RPMI8226 (cell line): ENCODE measurements at regions not wholly inside any gene's neighbourhood (a gene's known extent, or its start where the extent isn't known, plus 50 kb on each side); places are given as distances from the start of the nearest gene placed in this dataset.

Source experiments
- DNase-seq: peaks from one replicate; pipeline ENCODE4 v3.0.0-alpha.2; 2015

- no peak for DNase-seq
These were observed 383.9 kb downstream of the TGFB2 start for GRCh38 chr1:218728898-218729565.

GRCh38 chr1:218735436-218736032 is 390.4 kb downstream of the TGFB2 start:
- no peak for DNase-seq

DNA sequence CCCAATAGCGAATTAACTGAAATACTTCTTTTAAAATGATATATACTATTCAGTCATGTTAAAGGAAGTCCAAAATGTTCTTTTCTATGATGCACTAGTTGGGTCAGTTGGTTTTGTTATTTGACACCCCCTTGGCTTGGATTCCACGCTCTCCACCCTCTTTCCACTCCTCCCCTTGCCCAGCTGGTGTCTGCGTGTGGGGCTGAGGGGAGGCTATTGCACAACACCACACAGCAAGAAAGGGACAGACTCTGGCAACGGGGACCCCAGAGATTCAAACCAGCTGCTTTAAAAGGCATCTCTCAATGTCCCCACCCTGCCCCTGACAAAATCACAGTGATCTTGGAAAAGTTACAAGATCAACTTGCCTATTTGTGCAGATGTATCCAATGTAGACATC is 394.3 kb downstream of the TGFB2 start:
- no peak for DNase-seq

- no peak for DNase-seq
These were observed 396.7 kb downstream of the TGFB2 start for GRCh38 chr1:218741852-218742251.

DNA sequence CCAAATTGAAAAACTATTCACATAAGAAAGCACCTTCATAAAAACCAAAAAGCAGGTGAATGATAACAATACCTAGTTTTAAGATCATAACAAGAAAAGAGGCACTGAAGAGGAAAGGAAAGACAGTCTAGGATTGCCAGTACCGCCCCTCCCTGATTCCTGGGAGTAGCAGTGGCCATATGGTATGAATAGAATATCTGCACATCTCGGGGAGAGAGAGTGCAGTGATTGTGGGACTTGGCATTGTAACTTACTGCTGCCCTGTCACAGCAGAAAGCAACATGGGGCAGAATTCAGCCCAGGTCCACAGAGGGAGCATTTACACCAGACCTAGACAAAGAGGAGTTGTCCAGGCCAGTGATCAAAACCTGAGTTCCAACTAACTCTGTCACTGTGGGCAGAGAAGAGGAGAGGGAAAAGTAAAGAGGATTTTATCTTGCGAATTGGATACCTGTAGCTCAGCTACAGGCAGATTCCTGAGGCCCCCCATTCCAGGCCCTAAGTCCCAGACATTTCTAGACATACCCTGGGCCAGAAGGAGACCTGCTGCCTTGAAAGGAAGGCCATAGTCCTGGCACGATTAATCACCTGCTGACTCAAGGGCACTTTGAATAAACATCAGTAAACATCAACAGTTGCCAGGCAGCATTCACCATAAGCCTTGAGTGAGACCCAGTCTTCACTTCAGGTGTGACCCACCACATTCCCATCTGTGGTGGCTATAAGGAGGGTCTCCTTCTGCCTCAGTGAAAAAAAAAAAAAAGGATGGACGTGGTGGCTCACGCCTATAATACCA is 397.5 kb downstream of the TGFB2 start:
- DNase-seq, result no peak

DNA sequence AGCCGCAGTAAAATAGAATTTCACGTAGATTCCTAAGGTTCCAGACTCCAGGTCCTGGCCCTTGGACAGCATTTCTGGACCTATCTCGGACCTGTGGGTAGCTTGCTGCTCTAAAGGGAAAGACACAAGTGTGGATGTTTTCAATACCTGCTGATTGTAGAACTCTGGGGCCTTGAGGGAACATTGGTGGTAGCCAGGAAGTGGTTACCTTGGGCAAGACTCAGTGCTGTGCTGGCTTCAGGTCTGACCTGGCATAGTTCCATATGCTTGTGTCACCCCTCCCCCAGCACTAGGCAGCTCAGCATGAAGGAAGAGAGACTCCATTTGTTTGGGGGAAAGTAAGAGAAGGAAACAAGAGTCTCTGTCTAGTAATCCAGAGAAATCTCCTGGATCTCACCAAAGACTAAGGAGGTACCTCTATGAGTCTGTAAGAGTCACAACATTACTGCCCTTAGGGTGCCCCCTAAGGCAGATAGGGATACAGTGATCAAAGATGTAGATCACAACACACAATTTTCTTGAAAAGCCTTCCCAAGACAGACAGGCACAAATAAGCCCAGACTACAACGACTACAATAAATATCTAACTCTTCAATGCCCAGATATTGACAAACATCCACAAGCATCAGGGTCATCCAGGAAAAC is 398.8 kb downstream of the TGFB2 start:
- peak; percentile 51 for DNase-seq

DNA sequence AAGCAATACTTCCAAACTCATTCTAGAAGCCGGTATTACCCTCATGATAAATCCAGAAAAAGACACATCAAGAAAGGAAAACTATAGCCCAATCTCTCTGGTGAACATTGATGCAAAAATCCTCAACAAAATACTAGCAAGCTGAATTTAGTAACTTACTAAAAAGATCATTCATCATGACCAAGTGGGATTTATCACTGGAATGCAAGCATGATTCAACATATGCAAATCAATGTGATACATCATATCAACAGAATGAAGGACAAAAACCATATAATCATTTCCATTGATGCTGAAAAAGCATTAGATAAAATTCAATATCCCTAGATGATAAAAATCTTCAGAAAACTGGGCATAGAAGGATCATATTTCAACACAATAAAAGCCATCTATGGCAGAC is 402.9 kb downstream of the TGFB2 start:
- DNase-seq, result no peak

DNA sequence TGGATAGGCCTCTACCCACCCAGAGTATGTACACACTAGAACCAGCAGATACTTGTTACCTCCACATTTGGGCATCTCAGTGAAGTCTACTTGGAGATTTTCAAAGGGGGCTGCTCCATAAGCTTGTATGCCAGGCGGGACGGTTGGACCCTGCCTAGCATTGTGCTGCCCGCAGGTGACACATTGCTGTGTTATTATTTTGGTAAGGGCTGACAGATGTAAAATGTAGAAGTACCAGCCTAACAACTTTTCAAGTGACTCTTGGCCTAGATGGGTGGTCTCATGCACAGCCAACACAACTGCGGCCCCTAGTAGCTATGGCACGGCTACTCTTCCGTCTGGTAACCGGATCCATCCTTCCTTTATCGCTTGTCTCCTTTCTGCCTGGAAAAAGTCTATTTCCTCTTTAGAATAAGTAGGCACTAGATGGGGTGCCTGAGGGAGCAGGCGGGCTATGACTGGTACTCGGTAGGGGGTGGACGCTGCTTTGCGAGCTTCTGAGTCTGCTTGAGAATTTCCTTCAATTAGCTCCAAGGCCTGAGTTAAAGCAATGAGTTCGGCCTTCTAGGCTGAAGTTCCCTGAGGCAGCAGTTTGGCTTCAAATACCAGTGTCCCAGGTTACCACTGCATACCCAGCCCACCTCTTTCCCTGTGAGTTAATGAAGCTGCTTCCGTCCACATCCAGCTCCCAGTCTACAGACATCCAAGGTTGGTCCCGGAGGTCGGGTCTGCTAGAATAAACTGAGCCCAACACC is 405.3 kb downstream of the TGFB2 start:
- no peak for DNase-seq

DNA sequence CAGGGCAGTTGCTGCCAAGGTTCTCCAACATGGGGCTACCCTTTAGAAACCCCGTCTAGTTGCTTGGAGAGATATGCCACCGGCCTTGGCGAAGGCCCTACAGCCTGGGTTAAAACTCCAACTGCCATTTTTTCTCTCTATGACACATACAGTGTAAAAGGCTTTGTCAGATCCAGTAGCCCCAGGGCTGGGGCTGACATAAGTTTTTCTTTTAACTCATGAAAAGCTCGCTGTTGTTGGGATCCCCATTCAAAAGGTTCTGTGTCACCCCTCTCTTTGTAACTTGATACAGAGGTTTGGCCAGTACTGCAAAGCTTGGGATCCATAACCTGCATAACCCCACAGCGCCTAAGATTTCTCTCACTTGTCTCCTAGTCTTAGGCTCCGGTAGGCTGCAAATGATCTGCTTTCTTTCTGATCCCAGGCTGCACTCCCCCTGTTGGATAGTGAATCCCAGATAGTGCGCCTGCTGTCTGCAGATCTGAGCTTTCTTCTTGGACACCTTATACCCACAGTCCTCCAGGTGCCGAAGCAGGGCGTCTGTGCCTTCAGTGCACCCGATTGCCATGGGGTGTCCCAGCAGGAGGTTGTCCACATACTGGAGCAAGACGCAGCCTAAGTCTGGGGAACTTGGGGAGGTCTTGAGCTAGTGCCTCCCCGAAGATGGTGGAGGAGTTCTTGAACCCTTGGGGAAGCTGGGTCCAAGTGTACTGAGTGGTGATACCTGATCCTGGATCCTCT is 406.2 kb downstream of the TGFB2 start:
- no peak for DNase-seq

GRCh38 chr1:218752126-218752525 is 407.0 kb downstream of the TGFB2 start:
- no peak for DNase-seq

GRCh38 chr1:218754477-218754876 is 409.3 kb downstream of the TGFB2 start:
- DNase-seq, result no peak

- DNase-seq, result peak; percentile 59
These were observed 410.0 kb downstream of the TGFB2 start for GRCh38 chr1:218755128-218755527.

- no peak for DNase-seq
These were observed 413.9 kb upstream of the LYPLAL1 start for GRCh38 chr1:218759795-218760194.

DNA sequence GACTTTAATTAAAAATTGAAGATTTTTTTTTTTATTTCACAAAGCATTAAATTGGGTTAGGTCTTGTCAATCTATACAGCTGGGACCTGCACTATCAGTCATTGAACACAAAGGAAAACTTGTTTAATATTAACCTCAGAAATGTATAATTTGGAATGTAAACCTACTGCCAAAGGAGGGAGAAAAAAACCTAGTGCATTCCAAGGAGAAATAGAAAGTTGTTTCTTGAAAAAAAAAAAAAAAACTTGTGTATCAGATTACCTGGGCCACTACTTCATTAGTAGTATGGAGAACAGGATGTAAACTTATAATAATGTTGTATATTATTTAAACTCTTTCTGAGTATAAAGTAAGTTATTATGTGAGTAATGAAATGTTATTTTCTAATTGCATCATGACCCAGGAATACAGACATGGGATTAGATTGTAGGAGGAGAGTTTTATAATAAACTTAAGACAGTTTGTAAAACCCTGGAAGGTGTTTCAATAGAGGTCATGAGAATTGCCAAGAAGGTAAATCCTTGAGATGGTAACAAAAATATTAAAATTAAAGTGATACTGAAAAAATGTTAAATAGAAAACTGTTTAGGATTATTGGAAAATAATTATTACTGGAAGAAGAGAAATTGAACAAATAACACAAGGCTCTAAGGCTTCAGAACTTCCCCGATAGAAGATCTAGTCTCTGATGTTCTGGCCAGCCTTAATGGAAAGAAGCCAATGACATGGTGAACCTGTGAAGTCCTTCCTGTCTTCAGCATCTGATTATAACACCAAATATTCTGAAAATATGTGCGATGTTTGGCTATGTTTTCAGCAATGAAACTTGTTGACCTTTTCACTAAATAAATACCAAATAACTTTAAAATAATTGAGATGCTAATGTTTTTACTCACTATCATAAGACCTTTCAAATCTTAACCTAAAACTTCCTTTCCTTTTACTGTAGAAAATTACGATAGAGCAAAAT is 412.8 kb upstream of the LYPLAL1 start:
- DNase-seq, result no peak

GRCh38 chr1:218763538-218763937 is 410.1 kb upstream of the LYPLAL1 start:
- DNase-seq, result no peak

DNA sequence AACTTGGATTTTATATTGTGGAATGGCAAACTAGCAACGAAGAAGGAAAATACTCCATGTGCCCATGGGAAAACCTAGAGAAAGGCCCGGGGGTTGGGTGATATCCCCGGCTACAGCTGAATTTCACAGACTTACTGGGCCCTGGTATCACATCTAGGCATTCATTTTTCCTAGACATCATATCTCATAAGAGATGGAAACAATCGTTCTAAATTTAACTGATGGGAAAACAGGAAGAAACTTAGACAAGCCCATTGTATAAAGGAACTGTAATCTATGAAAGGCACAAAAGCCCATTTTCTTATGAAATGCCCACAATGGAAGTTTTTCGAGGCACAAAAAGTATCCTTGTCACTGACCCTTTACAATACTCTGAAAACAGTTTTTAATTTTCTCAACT is 407.9 kb upstream of the LYPLAL1 start:
- no peak for DNase-seq

DNA sequence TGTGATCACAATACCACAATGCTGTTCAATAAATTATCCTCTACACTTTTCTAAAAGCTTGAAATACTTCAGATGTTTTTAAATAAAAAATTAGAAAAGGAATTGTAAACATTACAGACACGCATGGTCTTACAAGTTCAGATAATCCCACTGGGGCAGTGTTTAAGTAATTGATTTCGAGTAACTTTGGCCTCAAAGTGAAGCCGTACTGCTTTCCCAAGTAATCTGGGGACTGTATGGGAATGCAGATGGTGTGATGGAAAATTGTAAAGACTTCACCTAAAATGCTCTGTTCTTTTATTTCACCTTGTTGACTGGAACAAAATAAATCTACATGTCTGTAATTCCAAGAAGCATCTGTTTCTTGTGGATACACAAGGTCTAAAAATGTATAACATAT is 401.7 kb upstream of the LYPLAL1 start:
- DNase-seq, result no peak

- no peak for DNase-seq
These were observed 401.1 kb upstream of the LYPLAL1 start for GRCh38 chr1:218772575-218772974.

- no peak for DNase-seq
These were observed 398.1 kb upstream of the LYPLAL1 start for GRCh38 chr1:218775501-218776021.

DNA sequence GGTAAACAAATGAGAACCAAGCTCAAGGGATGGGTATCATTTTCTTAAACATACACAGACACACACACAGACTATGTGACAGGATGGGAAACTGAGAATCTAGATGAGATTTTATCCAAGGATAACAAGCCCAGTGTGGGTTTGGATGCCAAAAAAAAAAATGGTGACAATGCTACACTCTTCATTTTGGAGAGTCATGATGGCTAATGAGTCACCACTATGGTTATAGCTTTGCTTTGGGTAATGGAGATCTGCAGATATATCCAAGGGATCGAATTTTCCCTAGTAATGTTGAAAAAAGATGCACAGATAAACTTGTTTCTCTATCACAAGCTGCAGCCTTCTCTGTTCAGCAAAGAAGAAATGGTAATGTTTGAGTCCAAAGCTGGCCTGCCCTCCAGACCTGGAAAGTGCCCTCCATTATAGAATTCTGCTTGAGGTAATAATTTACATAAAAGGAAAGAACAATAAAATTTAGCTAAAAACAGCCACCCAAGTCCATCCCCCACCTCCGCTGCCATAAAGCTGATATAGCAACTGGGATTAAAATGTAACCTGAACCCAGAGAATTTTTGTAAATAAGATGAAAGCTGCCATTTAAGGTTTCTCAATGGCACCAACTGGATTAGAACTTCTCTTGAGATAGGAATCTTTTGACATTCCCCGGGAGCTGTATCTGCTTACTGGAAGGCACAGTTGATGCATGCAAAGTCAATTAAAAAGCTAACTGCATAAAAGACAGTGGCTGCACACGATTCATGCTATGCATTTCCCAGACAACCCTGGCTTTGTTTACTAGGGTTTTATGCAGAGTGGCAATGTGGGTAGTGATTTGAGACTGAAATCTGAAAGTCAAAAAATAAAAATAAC is 395.2 kb upstream of the LYPLAL1 start:
- DNase-seq, result no peak
